ENCODE measurements at regions not wholly inside any gene's neighbourhood (a gene's known extent, or its start where the extent isn't known, plus 50 kb on each side); places are given as distances from the start of the nearest gene placed in this dataset.

- TF ChIP-seq EZH2phosphoT487 (IDR thresholded peaks at IDR 0.05; ENCODE audit: borderline replicate concordance, low read length) (no peak), CTCF (IDR thresholded peaks at IDR 0.05; ENCODE audit: low read depth, low read length, poor library complexity, severe bottlenecking) (no peak)
Measured at GRCh38 chr10:118504044-118504443, 91.4 kb downstream of the PRLHR start.
